Neuronal stem cell (in vitro differentiated cells): ENCODE measurements at regions not wholly inside any gene's neighbourhood (a gene's known extent, or its start where the extent isn't known, plus 50 kb on each side); places are given as distances from the start of the nearest gene placed in this dataset.

ENCODE experiments used
- DNase-seq: peaks from one replicate; pipeline ENCODE4 v3.0.0-alpha.2; 2013; ENCODE audit warnings: low spot score
- H2AFZ ChIP-seq: one replicate; pipeline ENCODE4 v1.6.1; 2013; ENCODE audit warnings: mild to moderate bottlenecking, low read length, inconsistent platforms
- H2AK5ac ChIP-seq: 2 replicates; pipeline ENCODE4 v1.6.1; 2013; ENCODE audit warnings: low read depth, mild to moderate bottlenecking, inconsistent platforms, low read length, moderate library complexity, mixed read lengths
- H2BK120ac ChIP-seq: 2 replicates; pipeline ENCODE4 v1.6.1; 2013; ENCODE audit warnings: low read depth, mild to moderate bottlenecking, inconsistent platforms, low read length, moderate library complexity, mixed read lengths
- H2BK12ac ChIP-seq: one replicate; pipeline ENCODE4 v1.6.1; 2013; ENCODE audit warnings: low read length, inconsistent platforms
- H2BK15ac ChIP-seq: 2 replicates; pipeline ENCODE4 v1.6.1; 2013; ENCODE audit warnings: mild to moderate bottlenecking, low read length, inconsistent platforms, mixed read lengths
- H2BK5ac ChIP-seq: one replicate; pipeline ENCODE4 v1.6.1; 2013; ENCODE audit warnings: inconsistent platforms, mild to moderate bottlenecking, low read length, moderate library complexity
- H3K14ac ChIP-seq: one replicate; pipeline ENCODE4 v1.6.1; 2013; ENCODE audit warnings: low read length, inconsistent platforms
- H3K18ac ChIP-seq: 2 replicates; pipeline ENCODE4 v1.6.1; 2013; ENCODE audit warnings: low read length, inconsistent platforms
- H3K23ac ChIP-seq: 2 replicates; pipeline ENCODE4 v1.6.1; 2013; ENCODE audit warnings: low read depth, mild to moderate bottlenecking, mixed read lengths, low read length, inconsistent platforms; ENCODE audit not compliant: poor library complexity
- H3K27ac ChIP-seq: replicated peaks from 3 replicates; pipeline ENCODE4 v1.5.1; 2013; ENCODE audit warnings: low read length, inconsistent platforms
- H3K27me3 ChIP-seq, 3 experiments: 2 replicates each; pipeline ENCODE4 v1.6.1; 2013; ENCODE audit warnings: low read length in 3 of 3, mild to moderate bottlenecking in 2 of 3, inconsistent platforms in 1 of 3, low read depth in 1 of 3, mixed read lengths in 1 of 3, moderate library complexity in 1 of 3; ENCODE audit not compliant: control insufficient read depth in 3 of 3, insufficient read depth in 3 of 3
- H3K36me3 ChIP-seq, 2 donors: replicated peaks in 1 of 2; 2 replicates each; pipeline ENCODE4 v1.6.1; 2013; ENCODE audit warnings: low read length in 2 of 2; ENCODE audit not compliant: control insufficient read depth in 2 of 2, insufficient read depth in 2 of 2
- H3K4ac ChIP-seq: 2 replicates; pipeline ENCODE4 v1.6.1; 2013; ENCODE audit warnings: inconsistent platforms, mild to moderate bottlenecking, low read length, moderate library complexity
- H3K4me1 ChIP-seq, 2 donors: 1 replicate in 1 of 2; 2 replicates in 1 of 2; pipeline ENCODE4 v1.6.1; 2013; ENCODE audit warnings: low read length in 2 of 2, low read depth in 1 of 2; ENCODE audit not compliant: control insufficient read depth in 2 of 2, insufficient read depth in 1 of 2
- H3K4me2 ChIP-seq: one replicate; pipeline ENCODE4 v1.6.1; 2013; ENCODE audit warnings: mild to moderate bottlenecking, low read length, inconsistent platforms; ENCODE audit not compliant: insufficient read depth, poor library complexity, severe bottlenecking
- H3K4me3 ChIP-seq, 2 donors: 2 replicates each; pipeline ENCODE4 v1.5.1; 2013; ENCODE audit warnings: low read length in 2 of 2, mild to moderate bottlenecking in 2 of 2, inconsistent platforms in 1 of 2, moderate library complexity in 1 of 2
- H3K79me1 ChIP-seq: one replicate; pipeline ENCODE4 v1.6.1; 2013; ENCODE audit warnings: low read depth, mild to moderate bottlenecking, inconsistent platforms, low read length, moderate library complexity
- H3K9ac ChIP-seq: one replicate; pipeline ENCODE4 v1.6.1; 2013; ENCODE audit warnings: mild to moderate bottlenecking, low read depth, low read length, inconsistent platforms; ENCODE audit not compliant: poor library complexity
- H3K9me3 ChIP-seq, 2 donors: replicated peaks in 1 of 2; 2 replicates each; pipeline versions ENCODE3 to v1.6.1; 2013; ENCODE audit warnings: low read length in 2 of 2, mild to moderate bottlenecking in 2 of 2, inconsistent platforms in 1 of 2, low read depth in 1 of 2, mixed read lengths in 1 of 2, moderate library complexity in 1 of 2; ENCODE audit not compliant: control insufficient read depth in 2 of 2, insufficient read depth in 1 of 2
- H4K8ac ChIP-seq: one replicate; pipeline ENCODE4 v1.6.1; 2013; ENCODE audit warnings: low read depth, mild to moderate bottlenecking, inconsistent platforms, low read length, moderate library complexity
- H4K91ac ChIP-seq: one replicate; pipeline ENCODE4 v1.6.1; 2013; ENCODE audit warnings: low read length, low read depth, mild to moderate bottlenecking, inconsistent platforms; ENCODE audit not compliant: poor library complexity
- WGBS, 2 donors: extraction: QIAGEN DNeasy Blood & Tissue Kit; methylation state at CpG; one replicate each; pipeline ENCODE4 v1.1.7; 2013; ENCODE audit warnings: missing lambda C conversion rate in 2 of 2, mixed read lengths in 1 of 2; ENCODE audit not compliant: insufficient read length in 2 of 2, insufficient replicate concordance in 1 of 2; ENCODE audit errors: extremely low coverage in 2 of 2; 5-methylcytosine and 5-hydroxymethylcytosine counted together

DNA sequence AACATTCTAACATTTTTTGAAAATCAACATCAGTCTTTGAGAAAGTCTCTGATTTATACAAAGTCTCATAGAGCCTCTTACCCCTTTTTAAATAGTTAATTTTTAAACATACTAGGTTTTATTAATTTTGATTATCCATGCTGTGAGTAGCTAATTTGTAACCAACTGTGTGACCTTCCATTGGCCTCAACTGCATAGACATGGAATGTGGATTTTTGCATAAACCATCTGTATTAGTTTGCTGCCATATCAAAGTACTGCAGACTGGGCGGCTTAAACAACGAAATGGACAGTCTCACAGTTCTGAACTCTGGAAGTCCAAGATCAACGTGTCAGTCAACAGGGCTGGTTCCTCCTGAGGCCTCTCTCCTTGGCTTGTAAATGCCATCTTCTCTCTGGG lies 89.2 kb upstream of the AJAP1 start:
- H3K4me2 ChIP-seq, result no peak overlapping the region
- no peak overlapping the region for H4K8ac ChIP-seq
- H3K27ac ChIP-seq, result no peak overlapping the region
- H3K9ac ChIP-seq, result no peak overlapping the region
- WGBS, 2 donors, result no CpG with 5 or more reads among the region's 3 CpGs
- no peak overlapping the region for H2BK15ac ChIP-seq
- no peak overlapping the region for H4K91ac ChIP-seq
- H3K14ac ChIP-seq, result no peak overlapping the region
- H3K23ac ChIP-seq, result no peak overlapping the region
- no peak overlapping the region for H2AK5ac ChIP-seq
- H3K4ac ChIP-seq, result no peak overlapping the region
- H2AFZ ChIP-seq, result no peak overlapping the region
- no peaks in the 10 kb centered on the region for H3K9me3 ChIP-seq
- H3K79me1 ChIP-seq, result no peaks in the 10 kb centered on the region
- H3K4me1 ChIP-seq, result no peaks in the 10 kb centered on the region
- H3K4me3 ChIP-seq, result no peak overlapping the region
- H3K36me3 ChIP-seq, result no peaks in the 10 kb centered on the region
- no peaks in the 10 kb centered on the region for H3K27me3 ChIP-seq
- H2BK12ac ChIP-seq, result no peak overlapping the region
- no peak overlapping the region for H2BK120ac ChIP-seq
- H2BK5ac ChIP-seq, result no peak overlapping the region
- no peak overlapping the region for H3K18ac ChIP-seq
- no peak for DNase-seq

- Histone ChIP-seq H3K18ac (no peak overlapping the region), H2AK5ac (no peak overlapping the region), H3K79me1 (no peaks in the 10 kb centered on the region), H3K27ac (no peak overlapping the region), H3K14ac (no peak overlapping the region), H3K36me3 (no peaks in the 10 kb centered on the region), H3K4me3 (no peak overlapping the region), H3K4me2 (no peak overlapping the region), H4K91ac (no peak overlapping the region), H2BK5ac (no peak overlapping the region), H3K9ac (no peak overlapping the region), H2AFZ (no peak overlapping the region), H2BK12ac (no peak overlapping the region), H4K8ac (no peak overlapping the region), H3K23ac (no peak overlapping the region), H3K9me3 (no peaks in the 10 kb centered on the region), H2BK120ac (no peak overlapping the region), H3K27me3 (no peaks in the 10 kb centered on the region), H3K4ac (no peak overlapping the region), H3K4me1 (peaks cover 0 to 6% of the 10 kb centered on the region in 2 donors), H2BK15ac (no peak overlapping the region)
- DNase-seq, result no peak
- WGBS, 2 donors, result no CpG with 5 or more reads among the region's 12 CpGs
Measured at GRCh38 chr1:4565801-4566449, 88.5 kb upstream of the AJAP1 start.

DNA sequence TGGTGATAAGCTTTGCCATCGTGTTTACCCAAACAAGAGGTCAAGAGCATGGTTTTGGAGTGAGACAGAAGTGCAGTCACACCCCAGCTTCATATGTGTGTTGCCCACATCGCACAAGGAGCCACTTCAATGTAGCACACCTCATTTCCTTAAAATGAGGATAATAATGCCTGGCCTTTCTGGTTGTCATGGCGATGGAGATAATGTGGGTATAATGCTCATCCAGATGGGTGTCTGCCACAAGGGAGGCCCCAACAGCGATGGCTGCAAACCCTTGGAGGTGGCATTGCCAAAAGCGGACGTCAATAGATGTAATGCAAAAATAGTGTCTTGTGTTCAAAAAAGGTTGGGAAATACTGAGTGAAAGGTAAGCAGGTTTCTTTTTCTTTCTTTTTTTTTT lies 83.1 kb upstream of the AJAP1 start:
- Histone ChIP-seq H3K9ac (no peak overlapping the region), H2AK5ac (no peak overlapping the region), H3K4me3 (no peak overlapping the region), H3K4me1 (peaks cover 0 to 11% of the 10 kb centered on the region in 2 donors), H2BK15ac (no peak overlapping the region), H3K4ac (no peak overlapping the region), H3K4me2 (no peak overlapping the region), H4K91ac (no peak overlapping the region), H3K79me1 (no peaks in the 10 kb centered on the region), H2BK120ac (no peak overlapping the region), H3K18ac (no peak overlapping the region), H3K9me3 (peaks cover 0 to 2% of the 10 kb centered on the region in 2 donors), H3K23ac (no peak overlapping the region), H2BK5ac (no peak overlapping the region), H3K14ac (no peak overlapping the region), H3K27me3 (no peaks in the 10 kb centered on the region), H2BK12ac (no peak overlapping the region), H4K8ac (no peak overlapping the region), H2AFZ (no peak overlapping the region), H3K27ac (no peak overlapping the region), H3K36me3 (peaks cover 0 to 1% of the 10 kb centered on the region in 2 donors)
- WGBS, 2 donors, result no CpG with 5 or more reads among the region's 6 CpGs
- DNase-seq, result no peak

GRCh38 chr1:4573526-4573925 lies 80.9 kb upstream of the AJAP1 start:
- H3K36me3 ChIP-seq, result peaks cover 0 to 1% of the 10 kb centered on the region in 2 donors
- no peak overlapping the region for H3K4me3 ChIP-seq
- no peak overlapping the region for H3K27ac ChIP-seq
- no peaks in the 10 kb centered on the region for H3K27me3 ChIP-seq
- no peak overlapping the region for H3K4me2 ChIP-seq
- H3K9ac ChIP-seq, result no peak overlapping the region
- H4K91ac ChIP-seq, result no peak overlapping the region
- no peak overlapping the region for H2BK15ac ChIP-seq
- H2BK5ac ChIP-seq, result no peak overlapping the region
- H3K4ac ChIP-seq, result no peak overlapping the region
- H2BK12ac ChIP-seq, result no peak overlapping the region
- H3K23ac ChIP-seq, result no peak overlapping the region
- H2AK5ac ChIP-seq, result no peak overlapping the region
- DNase-seq, result no peak
- no peak overlapping the region for H2AFZ ChIP-seq
- no peaks in the 10 kb centered on the region for H3K79me1 ChIP-seq
- no peak overlapping the region for H3K18ac ChIP-seq
- no peak overlapping the region for H2BK120ac ChIP-seq
- peaks cover 0 to 11% of the 10 kb centered on the region in 2 donors for H3K4me1 ChIP-seq
- no CpG with 5 or more reads among the region's 3 CpGs for WGBS, 2 donors
- H3K9me3 ChIP-seq, result peaks cover 0 to 2% of the 10 kb centered on the region in 2 donors
- no peak overlapping the region for H3K14ac ChIP-seq
- H4K8ac ChIP-seq, result no peak overlapping the region
